Renal cortical epithelial cell (primary cell): ENCODE measurements at regions not wholly inside any gene's neighbourhood (a gene's known extent, or its start where the extent isn't known, plus 50 kb on each side); places are given as distances from the start of the nearest gene placed in this dataset.

Experiments used
- DNase-seq: peaks from one replicate; pipeline ENCODE4 v3.0.0-alpha.2; 2011; ENCODE audit warnings: low read depth

DNA sequence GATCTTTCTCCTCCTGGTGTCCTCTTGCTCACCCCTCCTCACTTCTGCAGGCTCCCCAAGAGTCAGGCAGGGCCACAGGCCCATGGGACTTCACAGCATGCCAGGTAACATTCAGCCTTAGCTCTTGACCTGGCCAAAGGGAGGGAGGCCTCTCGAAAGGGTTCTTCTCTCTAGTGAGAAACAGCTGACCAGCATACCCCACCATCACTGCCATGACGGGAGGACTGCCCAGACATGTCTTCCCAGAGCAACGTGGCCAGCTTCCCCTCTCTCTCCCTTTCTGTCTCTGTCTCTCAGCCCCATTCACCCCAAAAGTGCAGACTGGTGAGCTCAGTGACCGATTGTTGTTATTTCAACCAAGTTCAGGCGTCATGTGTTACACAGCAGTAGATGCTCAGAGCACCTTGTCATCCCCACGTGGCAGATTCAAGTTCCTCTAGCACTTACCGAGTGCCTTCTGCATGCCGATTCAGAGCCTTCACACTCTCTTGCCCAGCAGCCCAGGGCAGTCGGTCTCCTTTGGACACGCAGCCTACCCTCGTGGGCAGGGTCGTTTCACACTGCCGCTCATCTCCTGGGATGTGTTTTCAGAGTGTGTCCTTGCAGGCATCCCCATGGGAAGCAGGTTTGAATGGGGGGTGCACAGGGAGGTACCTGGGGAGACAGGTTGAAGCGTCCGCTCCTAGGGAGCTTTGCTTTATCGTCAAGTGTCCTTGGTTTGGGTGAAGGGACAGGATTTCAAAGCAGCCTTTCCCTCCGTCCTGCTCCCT lies 259.9 kb downstream of the NDUFA10 start:
- no peak for DNase-seq

DNA sequence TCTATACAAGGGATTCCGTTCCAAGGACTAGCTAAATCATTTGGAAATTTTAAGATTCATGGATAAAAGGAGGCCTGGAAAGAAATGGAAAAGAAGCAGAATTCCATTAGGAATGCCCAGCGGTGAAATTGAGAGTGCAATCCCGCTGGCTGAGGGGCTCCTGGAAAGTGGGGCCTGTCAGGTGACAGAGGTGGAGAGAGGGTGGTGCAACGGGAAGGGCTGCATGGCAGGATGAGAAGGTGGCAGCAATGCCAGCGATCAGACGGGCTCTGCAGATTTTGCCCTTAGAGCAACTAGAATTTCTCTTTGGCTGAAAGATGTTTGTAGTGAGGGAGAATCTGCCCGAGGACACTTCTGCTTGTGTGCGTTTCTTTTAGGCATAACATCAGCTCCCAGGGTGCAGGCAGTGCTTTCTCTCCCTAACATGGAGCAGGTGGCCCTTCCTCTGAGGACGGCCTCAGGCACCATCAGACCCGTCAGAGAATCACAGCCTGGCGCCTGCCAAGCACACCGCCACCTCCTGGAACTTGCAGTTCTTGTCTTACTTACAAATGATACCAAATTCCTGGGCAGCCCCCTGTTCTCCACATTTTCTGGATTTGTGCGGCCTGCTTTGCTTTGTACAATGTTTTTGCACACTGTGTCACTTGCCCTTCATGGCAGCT lies 261.6 kb downstream of the NDUFA10 start:
- DNase-seq: no peak

GRCh38 chr2:239762655-239763269 lies 262.4 kb downstream of the NDUFA10 start:
- DNase-seq: no peak

- DNase-seq: no peak
These were observed 263.0 kb downstream of the NDUFA10 start for GRCh38 chr2:239762106-239762505.

- DNase-seq: no peak
These were observed 264.5 kb downstream of the NDUFA10 start for GRCh38 chr2:239760596-239760995.

- peak; percentile 64 for DNase-seq
These were observed 266.8 kb downstream of the NDUFA10 start for GRCh38 chr2:239758279-239758877.

GRCh38 chr2:239756790-239757760 lies 268.1 kb downstream of the NDUFA10 start:
- no peak for DNase-seq

GRCh38 chr2:239756031-239756789 lies 268.9 kb downstream of the NDUFA10 start:
- no peak for DNase-seq

GRCh38 chr2:239753401-239753837 lies 271.7 kb downstream of the NDUFA10 start:
- DNase-seq: no peak

- no peak for DNase-seq
These were observed 272.2 kb downstream of the NDUFA10 start for GRCh38 chr2:239752951-239753350.

DNA sequence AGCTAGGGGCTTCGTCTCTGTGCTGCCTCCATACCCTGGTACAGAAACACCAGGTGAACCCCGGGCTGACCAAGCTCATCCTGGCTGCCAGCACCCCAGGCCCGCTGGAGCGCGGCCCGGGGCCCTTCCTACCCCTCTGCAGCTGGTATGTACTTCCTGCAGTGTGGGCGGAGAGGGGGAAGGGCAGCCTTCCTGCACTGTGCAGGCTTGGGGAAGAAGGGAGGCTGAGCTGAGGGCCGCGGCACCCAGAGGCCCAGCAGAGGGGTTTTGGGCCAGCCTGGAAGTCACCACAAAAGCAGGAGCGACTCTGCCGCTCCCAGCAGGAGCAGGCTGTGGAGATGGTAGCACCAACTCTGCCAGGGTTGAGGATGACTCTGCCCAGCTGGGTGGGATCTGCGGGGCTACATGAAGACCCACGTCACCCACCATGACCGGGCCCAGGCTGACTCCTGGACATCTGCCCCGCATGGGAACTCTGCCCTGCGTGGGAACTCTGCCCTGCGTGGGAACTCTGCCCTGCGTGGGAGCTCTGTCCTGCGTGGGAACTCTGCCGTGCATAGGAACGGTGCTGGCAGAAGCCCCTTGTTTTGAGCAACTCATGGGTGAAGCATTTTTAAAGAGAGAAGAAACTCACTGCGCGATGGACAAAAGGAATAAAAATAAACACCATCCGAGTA lies 273.3 kb downstream of the NDUFA10 start:
- DNase-seq: no peak

- DNase-seq: no peak
These were observed 274.0 kb downstream of the NDUFA10 start for GRCh38 chr2:239750929-239751678.

GRCh38 chr2:239750045-239750835 lies 274.9 kb downstream of the NDUFA10 start:
- DNase-seq: no peak

DNA sequence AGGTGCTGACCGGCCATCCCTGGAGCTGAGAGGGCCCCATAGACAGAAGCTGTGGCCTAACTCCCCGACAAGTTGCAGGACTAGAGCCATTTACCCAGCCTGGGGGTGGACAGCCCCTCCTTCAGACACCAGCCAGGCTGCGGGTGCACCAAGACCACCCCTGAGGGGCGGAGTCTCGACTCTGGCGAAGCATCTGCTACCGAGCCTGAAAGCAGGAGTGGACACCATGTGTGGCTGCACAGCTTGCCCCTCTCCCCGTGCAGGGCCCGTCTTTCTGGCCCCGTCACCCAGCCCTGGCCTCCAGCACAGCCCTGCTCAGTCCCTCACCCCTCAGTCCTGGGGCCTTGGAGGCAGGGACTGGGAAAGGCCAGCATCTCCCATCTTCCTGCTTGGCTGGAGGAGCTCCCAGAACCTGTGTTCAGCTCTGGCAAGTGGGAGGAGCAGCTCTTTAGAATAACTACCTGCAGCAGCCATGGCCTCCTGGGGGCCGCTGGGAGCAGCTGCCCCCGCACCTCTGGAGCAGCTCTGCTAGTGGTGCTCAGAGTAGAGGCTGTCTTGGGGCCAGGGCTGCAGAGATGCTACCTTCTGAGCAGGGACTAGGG lies 275.8 kb downstream of the NDUFA10 start:
- no peak for DNase-seq

GRCh38 chr2:239748811-239749210 lies 276.3 kb downstream of the NDUFA10 start:
- DNase-seq: no peak

GRCh38 chr2:239747771-239748170 lies 277.4 kb downstream of the NDUFA10 start:
- no peak for DNase-seq

GRCh38 chr2:239747274-239747673 lies 277.9 kb downstream of the NDUFA10 start:
- DNase-seq: no peak
